ENCODE measurements at regions not wholly inside any gene's neighbourhood (a gene's known extent, or its start where the extent isn't known, plus 50 kb on each side); places are given as distances from the start of the nearest gene placed in this dataset.

- intact Hi-C loops (cut with DNase I; ENCODE audit: low total_unique reads): no loop called here
- Histone ChIP-seq H3K27ac (no peak overlapping the region), H3K4me1 (peaks cover 0 to 5% (median 0%) of the 10 kb centered on the region in 6 donors), H3K27me3 (replicated peaks in 1 of 7) (no peaks in the 10 kb centered on the region), H3K36me3 (no peaks in the 10 kb centered on the region), H3K4me3 (no peak overlapping the region), H3K9me3 (no peaks in the 10 kb centered on the region)
- no peak for DNase-seq
- TF ChIP-seq POLR2AphosphoS5 (IDR thresholded peaks at IDR 0.05): no peak
- TF ChIP-seq POLR2A (IDR thresholded peaks at IDR 0.05): no peak
- no peak for TF ChIP-seq CTCF (IDR thresholded peaks at IDR 0.05 in 8 of 11, conservative IDR thresholded peaks at IDR 0.05 in 3 of 11)
- 83 to 93% (median 88%) methylated on average over 4 of the region's 4 CpGs for WGBS, 5 donors
Measured at GRCh38 chr7:26443751-26444150, 152.1 kb downstream of the SNX10 start.

GRCh38 chr7:26444555-26444954 lies 152.9 kb downstream of the SNX10 start:
- intact Hi-C loops (cut with DNase I; ENCODE audit: low total_unique reads): no loop called here
- 52 to 80% (median 58%) methylated on average over 2 of the region's 2 CpGs for WGBS, 5 donors
- H3K4me3 ChIP-seq: no peak overlapping the region
- H3K4me1 ChIP-seq: peaks cover 0 to 5% (median 0%) of the 10 kb centered on the region in 6 donors
- no peaks in the 10 kb centered on the region for H3K36me3 ChIP-seq
- no peak for DNase-seq
- no peak for TF ChIP-seq POLR2AphosphoS5 (IDR thresholded peaks at IDR 0.05)
- no peak for TF ChIP-seq CTCF (IDR thresholded peaks at IDR 0.05 in 8 of 11, conservative IDR thresholded peaks at IDR 0.05 in 3 of 11)
- no peak overlapping the region for H3K27ac ChIP-seq
- no peaks in the 10 kb centered on the region for H3K27me3 ChIP-seq (replicated peaks in 1 of 7)
- no peaks in the 10 kb centered on the region for H3K9me3 ChIP-seq

- H3K4me3 ChIP-seq: no peak overlapping the region
- intact Hi-C loops (cut with DNase I; ENCODE audit: low total_unique reads): loop anchor here (5.0 kb wide), 1 partner anchor 50 kb away; no protein-coding TSS in a partner anchor
- H3K27ac ChIP-seq: no peak overlapping the region
- H3K9me3 ChIP-seq: no peaks in the 10 kb centered on the region
- 69 to 98% (median 88%) methylated on average over 1 of the region's 1 CpG for WGBS, 5 donors
- H3K27me3 ChIP-seq (replicated peaks in 1 of 7): no peaks in the 10 kb centered on the region
- TF ChIP-seq POLR2A (IDR thresholded peaks at IDR 0.05): no peak
- TF ChIP-seq POLR2AphosphoS5 (IDR thresholded peaks at IDR 0.05): no peak
- DNase-seq: no peak
- no peaks in the 10 kb centered on the region for H3K4me1 ChIP-seq
- H3K36me3 ChIP-seq: no peaks in the 10 kb centered on the region
Measured at GRCh38 chr7:26447116-26447515, 155.5 kb downstream of the SNX10 start.

GRCh38 chr7:26449175-26450165 lies 157.8 kb downstream of the SNX10 start:
- H3K36me3 ChIP-seq: no peaks in the 10 kb centered on the region
- no peaks in the 10 kb centered on the region for H3K9me3 ChIP-seq
- no peak overlapping the region for H3K4me3 ChIP-seq
- H3K4me1 ChIP-seq: no peaks in the 10 kb centered on the region
- no peak for DNase-seq
- 61 to 83% (median 74%) methylated on average over 10 to 12 of the region's 12 CpGs for WGBS, 5 donors
- intact Hi-C loops (cut with DNase I; ENCODE audit: low total_unique reads): loop anchor here (5.0 kb wide), 1 partner anchor 48 kb away; no protein-coding TSS in a partner anchor
- H3K27me3 ChIP-seq (replicated peaks in 1 of 7): no peaks in the 10 kb centered on the region
- TF ChIP-seq POLR2A (IDR thresholded peaks at IDR 0.05) (no peak), POLR2AphosphoS5 (IDR thresholded peaks at IDR 0.05) (no peak), CTCF (IDR thresholded peaks at IDR 0.05 in 8 of 11, conservative IDR thresholded peaks at IDR 0.05 in 3 of 11) (no peak)
- H3K27ac ChIP-seq: no peak overlapping the region

Measured in spleen (tissue), 11 donors.